Transverse colon (tissue), 4 donors: ENCODE measurements at regions not wholly inside any gene's neighbourhood (a gene's known extent, or its start where the extent isn't known, plus 50 kb on each side); places are given as distances from the start of the nearest gene placed in this dataset.

Source experiments
- DNase-seq: peaks from one replicate; pipeline ENCODE4 v3.0.0-alpha.2; 2019
- H3K27ac ChIP-seq, 4 donors: fragments of 200-600 bp; sonication (generic); 2 replicates each; pipeline ENCODE4 v1.5.1; 2016 to 2018; ENCODE audit warnings: inconsistent platforms in 4 of 4
- H3K27me3 ChIP-seq: fragments of 200-600 bp; sonication (generic); 2 replicates; pipeline ENCODE4 v1.5.1; 2017; ENCODE audit warnings: inconsistent platforms
- H3K36me3 ChIP-seq, 4 donors: fragments of 200-600 bp; sonication (generic); 2 replicates each; pipeline ENCODE4 v1.5.1; 2017 to 2019; ENCODE audit warnings: inconsistent platforms in 4 of 4
- H3K4me1 ChIP-seq, 4 donors: fragments of 200-600 bp; sonication (generic); 2 replicates each; pipeline ENCODE4 v1.5.1; 2017 to 2020; ENCODE audit warnings: inconsistent platforms in 4 of 4
- H3K4me3 ChIP-seq, 4 donors: fragments of 200-600 bp; sonication (generic); 1 replicate in 1 of 4; 2 replicates in 3 of 4; pipeline versions ENCODE4 v1.5.1 to v1.6.1; 2017 to 2019; ENCODE audit warnings: inconsistent platforms in 4 of 4
- H3K9me3 ChIP-seq, 2 donors: fragments of 200-600 bp; sonication (generic); 2 replicates each; pipeline ENCODE4 v1.5.1; 2017 to 2019; ENCODE audit warnings: inconsistent platforms in 2 of 2
- EP300 ChIP-seq: sonication (generic); formaldehyde crosslinking; IDR thresholded peaks from one replicate; pipeline ENCODE4 v1.6.1; 2017; ENCODE audit warnings: antibody characterized with exemption, low read depth
- POLR2A ChIP-seq: fragments of 450-650 bp; IDR thresholded peaks from one replicate; pipeline ENCODE4 v1.6.1; 2016; ENCODE audit warnings: antibody characterized with exemption, mild to moderate bottlenecking, moderate library complexity
- POLR2AphosphoS5 ChIP-seq, 3 donors: sonication (generic); formaldehyde crosslinking; IDR thresholded peaks; one replicate each; pipeline ENCODE4 v1.6.1; 2016; ENCODE audit warnings: antibody characterized with exemption in 3 of 3
- WGBS, 2 donors: methylation state at CpG; one replicate each; pipeline ENCODE4 v1.1.5; 2018; ENCODE audit warnings: low coverage in 1 of 2; 5-methylcytosine and 5-hydroxymethylcytosine counted together
- in situ Hi-C, 4 donors: fragments of 200-750 bp; cut with MboI; loops; one replicate each; pipeline versions ENCODE4 v1.15.0 to v1.15.1; 2017; ENCODE audit warnings: low sequenced_read_pairs in 3 of 4, low pct_ligation_motif_present in 1 of 4, low pct_unique_long_range_greater_than_20kb in 1 of 4
- intact Hi-C: fragments of 100-400 bp; cut with DNase I; formaldehyde crosslinking; loops from one replicate; pipeline ENCODE4 v1.15.1; 2023; ENCODE audit warnings: low total_unique reads
- TF ChIP-seq, protein P1 (sequence below), 5 experiments: fragments of 200-600 bp in 3 of 5; fragments of 450-650 bp in 2 of 5; sonication (generic) in 3 of 5; IDR thresholded peaks; 1 replicate in 2 of 5; 2 replicates in 3 of 5; pipeline ENCODE4 v1.5.1; 2016 to 2017; ENCODE audit warnings: antibody characterized with exemption in 5 of 5, inconsistent platforms in 3 of 5, mild to moderate bottlenecking in 2 of 5, moderate library complexity in 1 of 5

DNA sequence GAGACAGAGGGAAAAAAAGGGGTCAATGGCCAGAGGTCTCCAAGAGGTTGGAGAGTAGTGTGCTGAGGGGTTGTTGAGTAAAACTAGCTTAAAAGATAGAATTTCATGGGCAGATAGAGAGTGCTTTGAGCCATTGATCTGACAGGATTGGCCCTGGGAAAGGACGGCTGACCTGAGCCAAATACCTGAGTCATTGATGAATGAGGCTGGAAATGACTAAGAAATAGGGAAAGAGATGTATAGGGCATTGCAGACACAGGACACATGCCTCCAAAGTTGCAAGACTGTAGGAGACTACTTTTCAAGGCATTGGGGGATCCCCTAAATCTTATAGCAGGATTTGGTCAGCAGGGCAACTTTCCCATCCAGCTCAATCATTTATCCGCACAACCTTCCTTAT lies 168.7 kb downstream of the ABCC12 start:
- in situ Hi-C loops: no loop called here
- no peaks in the 10 kb centered on the region for H3K9me3 ChIP-seq

DNA sequence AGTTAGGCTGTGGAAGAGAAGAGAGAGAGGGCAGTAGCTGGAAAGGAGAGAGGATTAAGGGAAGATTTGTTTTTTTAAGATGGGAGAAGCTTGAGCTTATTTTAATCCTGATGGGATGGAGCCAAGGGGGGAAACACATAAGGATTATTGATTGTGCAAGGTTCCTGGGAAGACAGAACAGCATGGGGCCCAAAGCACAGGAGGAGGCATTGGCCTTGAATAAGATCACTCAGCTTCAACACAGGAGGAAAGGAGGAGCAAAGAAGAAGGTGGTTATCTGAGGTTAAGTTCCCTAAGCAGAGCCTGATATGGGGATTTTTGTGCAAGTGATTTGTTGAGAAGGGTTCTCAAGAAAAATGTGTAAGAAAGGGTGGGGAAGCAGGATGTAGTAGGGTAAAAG lies 169.8 kb downstream of the ABCC12 start:
- TF ChIP-seq POLR2AphosphoS5 (IDR thresholded peaks at IDR 0.05): no peak
- TF ChIP-seq EP300: no peak
- TF ChIP-seq, protein P1, sequence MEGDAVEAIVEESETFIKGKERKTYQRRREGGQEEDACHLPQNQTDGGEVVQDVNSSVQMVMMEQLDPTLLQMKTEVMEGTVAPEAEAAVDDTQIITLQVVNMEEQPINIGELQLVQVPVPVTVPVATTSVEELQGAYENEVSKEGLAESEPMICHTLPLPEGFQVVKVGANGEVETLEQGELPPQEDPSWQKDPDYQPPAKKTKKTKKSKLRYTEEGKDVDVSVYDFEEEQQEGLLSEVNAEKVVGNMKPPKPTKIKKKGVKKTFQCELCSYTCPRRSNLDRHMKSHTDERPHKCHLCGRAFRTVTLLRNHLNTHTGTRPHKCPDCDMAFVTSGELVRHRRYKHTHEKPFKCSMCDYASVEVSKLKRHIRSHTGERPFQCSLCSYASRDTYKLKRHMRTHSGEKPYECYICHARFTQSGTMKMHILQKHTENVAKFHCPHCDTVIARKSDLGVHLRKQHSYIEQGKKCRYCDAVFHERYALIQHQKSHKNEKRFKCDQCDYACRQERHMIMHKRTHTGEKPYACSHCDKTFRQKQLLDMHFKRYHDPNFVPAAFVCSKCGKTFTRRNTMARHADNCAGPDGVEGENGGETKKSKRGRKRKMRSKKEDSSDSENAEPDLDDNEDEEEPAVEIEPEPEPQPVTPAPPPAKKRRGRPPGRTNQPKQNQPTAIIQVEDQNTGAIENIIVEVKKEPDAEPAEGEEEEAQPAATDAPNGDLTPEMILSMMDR (IDR thresholded peaks at IDR 0.05): no peak
- TF ChIP-seq POLR2A: no peak
- Histone ChIP-seq H3K27ac (no peak overlapping the region), H3K27me3 (no peaks in the 10 kb centered on the region), H3K4me3 (no peak overlapping the region), H3K4me1 (no peaks in the 10 kb centered on the region), H3K36me3 (no peaks in the 10 kb centered on the region), H3K9me3 (no peaks in the 10 kb centered on the region)
- in situ Hi-C loops: no loop called here
- intact Hi-C loops: no loop called here
- no peak for DNase-seq

More for the DNA sequence above, 168.7 kb downstream of the ABCC12 start:
- Histone ChIP-seq H3K27me3 (no peaks in the 10 kb centered on the region), H3K36me3 (no peaks in the 10 kb centered on the region), H3K27ac (no peak overlapping the region), H3K4me1 (no peaks in the 10 kb centered on the region), H3K4me3 (no peak overlapping the region)
- WGBS, 2 donors: 79 to 100% methylated on average over 1 to 2 of the region's 2 CpGs
- intact Hi-C loops: no loop called here
- no peak for TF ChIP-seq POLR2A
- no peak for TF ChIP-seq EP300
- TF ChIP-seq, protein P1 (IDR thresholded peaks at IDR 0.05): no peak
- TF ChIP-seq POLR2AphosphoS5 (IDR thresholded peaks at IDR 0.05): no peak
- no peak for DNase-seq

DNA sequence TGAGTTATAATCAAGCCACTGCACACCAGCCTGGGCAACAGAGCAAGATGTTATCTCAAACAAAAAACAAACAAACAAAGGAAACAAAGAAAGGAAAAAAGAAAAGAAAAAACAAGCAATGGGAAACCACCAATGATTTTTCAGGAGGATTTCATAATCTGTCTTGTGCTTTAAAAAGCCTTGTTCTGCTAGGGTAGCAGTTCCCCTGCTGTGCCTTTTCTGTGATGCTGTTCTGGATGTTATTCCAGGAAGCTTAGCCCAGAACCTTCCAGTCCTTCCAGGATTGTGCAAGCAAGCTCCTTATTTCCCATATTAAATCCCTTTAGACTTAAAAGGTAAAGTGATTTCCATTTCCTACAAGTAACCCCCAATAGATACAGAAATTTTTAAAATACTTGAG lies 171.1 kb downstream of the ABCC12 start:
- no peak overlapping the region for H3K27ac ChIP-seq
- H3K9me3 ChIP-seq: no peaks in the 10 kb centered on the region
- intact Hi-C loops: no loop called here
- no peak for DNase-seq
- H3K27me3 ChIP-seq: no peaks in the 10 kb centered on the region
- H3K4me3 ChIP-seq: no peak overlapping the region
- in situ Hi-C loops: no loop called here
- H3K36me3 ChIP-seq: no peaks in the 10 kb centered on the region
- TF ChIP-seq POLR2AphosphoS5 (IDR thresholded peaks at IDR 0.05) (no peak), EP300 (no peak), POLR2A (no peak)
- TF ChIP-seq, protein P1 (IDR thresholded peaks at IDR 0.05): no peak
- H3K4me1 ChIP-seq: no peaks in the 10 kb centered on the region

DNA sequence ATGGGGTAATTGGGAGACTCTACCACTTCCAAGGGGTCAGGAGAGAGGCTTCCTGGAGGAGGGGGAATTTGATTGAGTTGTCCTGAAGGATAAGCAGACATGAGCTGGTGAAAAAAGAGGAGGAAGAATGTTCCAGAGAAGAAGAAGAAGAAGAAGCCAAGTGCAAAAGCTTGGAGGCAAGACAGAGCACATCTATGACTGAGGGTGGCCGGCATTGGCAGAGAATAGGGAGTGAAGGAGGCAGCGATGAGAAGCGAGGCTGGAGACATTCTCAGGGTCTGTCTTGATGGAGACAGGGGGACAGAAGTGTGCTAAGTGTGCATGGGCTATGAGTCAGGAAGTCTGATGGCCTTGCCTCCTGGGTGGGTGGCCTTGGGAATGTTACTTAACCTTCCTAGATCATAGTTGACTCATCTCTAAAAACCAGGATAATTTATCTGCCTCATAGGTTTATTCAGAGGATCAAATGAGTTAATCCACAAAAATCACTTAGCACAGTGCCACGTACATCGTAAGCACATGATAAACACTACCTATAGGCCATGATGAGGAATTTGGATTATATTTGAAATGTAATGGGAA lies 171.7 kb downstream of the ABCC12 start:
- Histone ChIP-seq H3K9me3 (no peaks in the 10 kb centered on the region), H3K36me3 (no peaks in the 10 kb centered on the region), H3K4me3 (no peak overlapping the region), H3K27ac (no peak overlapping the region), H3K4me1 (no peaks in the 10 kb centered on the region), H3K27me3 (no peaks in the 10 kb centered on the region)
- intact Hi-C loops: no loop called here
- DNase-seq: no peak
- TF ChIP-seq, protein P1 (IDR thresholded peaks at IDR 0.05): no peak
- TF ChIP-seq EP300 (no peak), POLR2A (no peak), POLR2AphosphoS5 (IDR thresholded peaks at IDR 0.05) (no peak)
- in situ Hi-C loops: no loop called here
- WGBS, 2 donors: 83 to 87% methylated on average over 3 to 5 of the region's 5 CpGs
